Midbrain (tissue), 1 donor: ENCODE measurements at regions not wholly inside any gene's neighbourhood (a gene's known extent, or its start where the extent isn't known, plus 50 kb on each side); places are given as distances from the start of the nearest gene placed in this dataset.

ENCODE experiments used
- DNase-seq: peaks from one replicate; lab custom pipeline; 2025; lab: John Stamatoyannopoulos, UW

- no peak for DNase-seq
Observed at GRCh38 chr7:42758124-42758523, 153.7 kb downstream of the C7orf25 start.

- DNase-seq: no peak
Observed at GRCh38 chr7:42756841-42757240, 155.0 kb downstream of the C7orf25 start.

- no peak for DNase-seq
Observed at GRCh38 chr7:42753811-42754363, 158.0 kb downstream of the C7orf25 start.

GRCh38 chr7:42753367-42753766, 158.5 kb downstream of the C7orf25 start:
- peak; percentile 62 for DNase-seq

- DNase-seq: no peak
Observed at GRCh38 chr7:42750172-42750571, 161.7 kb downstream of the C7orf25 start.

DNA sequence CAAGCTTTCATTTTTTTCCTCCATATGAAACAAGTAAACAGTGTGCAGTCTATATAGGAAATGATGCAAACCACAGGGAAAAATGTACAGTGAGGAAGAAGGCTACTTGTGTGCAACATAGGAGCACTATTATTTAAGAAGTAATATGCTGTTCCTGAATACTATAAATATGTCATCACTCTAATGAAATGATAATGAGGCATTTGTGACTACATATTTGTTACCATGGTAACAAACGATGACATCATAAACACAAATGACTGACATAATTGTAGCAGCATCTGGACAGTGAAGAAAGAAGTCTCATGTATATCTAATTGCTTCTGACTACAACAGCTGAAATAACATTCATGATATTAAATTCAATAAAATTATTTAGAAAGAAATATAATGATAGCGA, 164.8 kb downstream of the C7orf25 start:
- no peak for DNase-seq

- DNase-seq: no peak
Observed at GRCh38 chr7:42746214-42746613, 165.7 kb downstream of the C7orf25 start.

DNA sequence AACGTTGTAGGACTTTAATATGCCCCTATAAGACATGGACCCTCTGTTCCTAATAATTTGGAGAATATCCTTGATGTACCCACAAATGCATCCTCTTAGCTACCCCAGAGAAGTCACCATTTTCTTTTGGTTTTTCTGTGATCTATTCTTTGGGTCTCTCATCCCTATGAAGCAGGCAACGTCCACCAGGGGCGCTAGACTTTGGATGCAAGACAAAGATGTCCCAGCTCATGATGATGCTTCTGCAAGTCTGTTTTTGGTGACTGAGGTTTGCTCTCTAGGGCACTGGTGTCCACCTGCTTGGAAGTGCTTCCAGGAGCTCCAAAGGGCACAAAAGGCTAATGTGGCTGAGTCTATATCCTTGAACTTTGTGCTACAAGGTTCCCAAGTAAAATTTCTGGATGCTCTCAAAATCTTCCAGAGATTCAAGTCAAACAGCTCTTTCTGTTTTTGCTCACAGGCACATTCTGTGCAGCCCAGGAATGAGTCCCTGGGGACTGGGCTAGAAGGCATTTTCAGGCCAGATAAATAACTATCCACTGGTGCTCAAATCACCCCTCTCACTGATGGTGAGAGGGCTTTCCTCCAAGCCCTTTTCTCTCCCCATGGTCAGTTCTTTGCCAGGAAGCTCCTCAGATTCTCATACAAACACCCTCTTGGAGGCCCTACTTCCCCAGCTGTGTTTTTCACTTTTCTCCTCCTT, 166.4 kb downstream of the C7orf25 start:
- DNase-seq: no peak

DNA sequence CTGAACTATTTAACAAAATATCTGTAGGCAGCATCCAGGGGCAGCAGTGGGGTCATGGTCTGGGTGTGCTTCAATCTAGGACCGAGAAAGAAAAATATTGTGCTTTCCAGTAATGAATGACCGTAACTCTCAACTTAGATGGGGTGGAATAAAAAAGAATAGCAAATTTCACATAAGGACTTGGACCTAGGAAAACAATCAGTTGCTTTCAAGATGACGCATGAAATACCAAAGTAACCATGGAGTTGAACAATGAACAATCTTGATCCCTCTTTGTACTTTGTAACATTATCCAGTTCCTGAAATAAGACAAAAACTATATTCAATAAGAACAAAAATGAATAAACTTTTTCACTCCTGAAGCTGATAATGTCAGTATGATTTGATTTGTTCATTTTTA, 167.1 kb downstream of the C7orf25 start:
- no peak for DNase-seq

GRCh38 chr7:42743077-42743858, 168.6 kb downstream of the C7orf25 start:
- no peak for DNase-seq

DNA sequence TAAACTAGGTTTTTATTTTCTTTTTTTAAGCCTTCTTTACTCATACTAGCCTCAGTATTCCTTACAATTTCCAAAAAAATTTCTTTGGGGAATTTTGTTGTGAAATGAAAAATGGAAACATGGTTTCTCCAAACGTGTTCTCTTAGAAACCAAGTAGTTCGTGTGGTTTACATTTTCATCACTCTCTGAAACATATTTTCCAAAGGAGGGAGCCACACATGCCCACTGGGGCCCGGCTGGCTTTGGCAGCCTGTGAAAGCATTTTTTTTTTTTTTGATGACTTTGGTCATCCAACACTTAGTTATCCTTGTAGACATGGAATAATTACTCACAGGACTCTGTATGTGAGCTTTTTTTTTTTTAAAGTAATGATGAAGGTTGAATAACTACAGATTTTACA, 169.6 kb downstream of the C7orf25 start:
- DNase-seq: no peak

DNA sequence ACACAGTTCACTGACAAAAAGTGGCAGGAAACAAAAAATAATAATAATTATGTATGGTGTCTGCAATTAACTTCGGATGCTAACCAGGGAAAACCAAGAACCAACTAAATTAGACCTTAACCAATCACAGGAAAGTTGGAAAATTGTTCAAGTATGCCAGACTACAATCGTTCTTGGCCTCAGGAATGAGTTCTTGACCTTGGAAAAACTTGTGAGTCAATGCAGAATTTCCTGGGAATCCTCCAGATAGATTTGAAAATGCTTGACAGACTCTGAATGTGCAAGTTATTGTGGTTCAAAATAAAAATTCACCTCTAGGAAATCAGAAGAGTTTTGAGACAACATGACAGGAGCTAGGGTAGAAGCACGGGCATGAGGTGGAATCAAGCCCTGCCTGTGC, 171.5 kb downstream of the C7orf25 start:
- DNase-seq: no peak

DNA sequence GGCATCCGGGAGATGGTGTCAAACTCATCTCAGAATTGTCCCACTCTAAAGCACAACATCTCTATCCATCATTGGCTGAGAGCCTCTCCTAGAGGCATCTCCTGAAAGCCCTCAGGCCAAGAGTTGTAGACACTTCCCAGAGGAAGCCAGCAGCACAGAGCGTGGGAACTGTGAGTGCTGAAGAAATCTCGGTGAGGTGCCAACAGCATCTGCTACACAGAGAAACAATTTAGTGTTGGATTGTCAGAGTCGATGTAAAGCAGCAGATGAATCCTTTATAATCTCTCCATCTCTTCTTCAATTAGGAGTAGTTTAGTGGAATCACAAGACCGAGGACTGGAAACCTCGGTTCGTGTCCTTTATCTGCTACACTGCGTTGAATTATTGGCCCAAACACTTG, 172.2 kb downstream of the C7orf25 start:
- DNase-seq: no peak

DNA sequence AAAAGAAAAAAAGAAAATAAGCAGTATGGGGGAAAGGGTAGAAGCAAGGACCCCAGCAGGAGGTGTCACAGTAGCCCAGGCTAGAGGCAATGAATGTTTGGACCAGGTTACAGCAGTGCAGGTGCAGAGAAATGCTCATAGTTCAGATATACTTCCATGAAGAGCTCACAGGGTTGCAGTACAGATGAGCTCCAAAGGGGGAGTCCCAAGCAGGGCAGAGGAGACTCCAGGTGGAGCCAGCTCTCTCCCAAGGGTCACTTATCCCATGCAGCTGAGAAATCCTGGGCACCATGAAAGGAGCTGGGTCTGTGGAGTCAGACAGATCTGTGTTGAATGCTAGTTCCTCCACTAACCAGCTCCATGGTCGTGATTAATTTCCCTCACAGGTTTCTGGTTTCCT, 174.9 kb downstream of the C7orf25 start:
- DNase-seq: no peak

DNA sequence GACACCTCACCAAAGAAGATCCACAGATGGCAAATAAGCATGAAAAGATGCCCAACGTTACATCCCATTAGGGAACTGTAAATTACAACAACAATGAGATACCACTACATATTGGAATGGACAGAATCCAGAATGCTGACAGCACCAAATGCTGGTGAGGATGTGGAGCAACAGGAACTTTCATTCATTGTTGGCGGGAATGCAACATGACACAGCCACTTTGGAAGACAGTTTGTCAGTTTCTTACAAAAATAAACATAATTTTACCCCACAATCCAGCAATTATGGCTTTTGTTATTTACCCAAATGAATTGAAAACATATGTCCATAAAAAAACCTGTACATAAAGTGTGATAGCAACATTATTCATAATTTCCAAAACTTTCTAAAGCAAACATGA, 176.8 kb downstream of the C7orf25 start:
- no peak for DNase-seq

DNA sequence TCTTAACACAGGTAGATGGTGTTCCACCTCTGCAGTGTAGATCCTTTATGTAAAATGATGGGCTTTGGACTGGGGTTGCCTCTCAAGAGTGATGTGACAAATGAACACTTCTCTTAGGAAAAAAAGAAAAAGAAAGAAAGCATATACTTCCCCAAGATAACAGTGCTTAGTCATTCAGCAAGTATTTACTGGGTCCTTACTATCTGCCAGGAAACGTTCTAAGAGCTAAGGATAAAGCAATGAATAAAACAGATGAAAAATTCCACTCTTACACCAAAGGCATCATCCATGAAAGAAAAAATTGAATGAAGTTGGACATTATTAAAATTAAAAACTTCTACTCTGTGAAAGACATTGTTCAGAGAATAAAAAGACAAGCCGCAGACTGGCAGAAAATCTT, 177.3 kb downstream of the C7orf25 start:
- no peak for DNase-seq

GRCh38 chr7:42733040-42733439, 178.8 kb downstream of the C7orf25 start:
- DNase-seq: no peak

DNA sequence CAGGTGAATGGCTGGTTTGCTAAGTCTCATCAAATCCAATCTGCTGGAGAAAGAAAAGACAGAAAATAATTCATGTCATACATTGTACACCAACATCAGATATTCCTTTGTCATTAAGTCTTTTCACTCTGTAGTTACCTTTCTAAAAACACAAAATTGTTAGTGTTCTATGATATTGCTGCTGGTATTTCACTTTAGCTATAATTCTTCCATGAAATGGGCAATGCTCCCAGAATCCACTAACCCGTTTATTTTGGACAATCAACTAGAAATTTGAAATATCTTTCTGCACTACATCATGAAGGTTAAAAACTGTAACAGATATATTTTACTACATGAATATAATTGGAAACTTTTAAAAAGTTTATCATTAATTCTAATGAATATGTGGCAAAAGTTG, 181.3 kb downstream of the C7orf25 start:
- no peak for DNase-seq

- DNase-seq: no peak
Observed at GRCh38 chr7:42729053-42729765, 182.7 kb downstream of the C7orf25 start.

DNA sequence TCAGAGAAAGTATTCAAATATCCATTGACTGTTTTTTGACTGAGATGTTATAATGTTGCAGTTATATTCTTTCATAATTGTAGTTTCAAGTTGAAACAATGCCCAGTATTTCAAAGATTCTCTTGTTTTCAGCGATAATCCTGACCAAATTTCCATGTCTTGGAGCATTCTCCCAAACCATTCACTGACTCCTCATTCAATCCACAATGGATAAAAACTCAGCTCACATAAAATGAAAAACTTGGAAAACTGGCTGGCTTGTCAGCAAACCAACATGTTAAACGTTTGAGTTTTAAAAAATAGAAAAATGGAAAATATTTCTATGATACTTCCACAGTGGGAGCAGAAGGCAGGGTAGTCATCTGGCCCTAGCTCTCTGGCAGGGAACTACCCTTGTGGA, 184.4 kb downstream of the C7orf25 start:
- DNase-seq: no peak

DNA sequence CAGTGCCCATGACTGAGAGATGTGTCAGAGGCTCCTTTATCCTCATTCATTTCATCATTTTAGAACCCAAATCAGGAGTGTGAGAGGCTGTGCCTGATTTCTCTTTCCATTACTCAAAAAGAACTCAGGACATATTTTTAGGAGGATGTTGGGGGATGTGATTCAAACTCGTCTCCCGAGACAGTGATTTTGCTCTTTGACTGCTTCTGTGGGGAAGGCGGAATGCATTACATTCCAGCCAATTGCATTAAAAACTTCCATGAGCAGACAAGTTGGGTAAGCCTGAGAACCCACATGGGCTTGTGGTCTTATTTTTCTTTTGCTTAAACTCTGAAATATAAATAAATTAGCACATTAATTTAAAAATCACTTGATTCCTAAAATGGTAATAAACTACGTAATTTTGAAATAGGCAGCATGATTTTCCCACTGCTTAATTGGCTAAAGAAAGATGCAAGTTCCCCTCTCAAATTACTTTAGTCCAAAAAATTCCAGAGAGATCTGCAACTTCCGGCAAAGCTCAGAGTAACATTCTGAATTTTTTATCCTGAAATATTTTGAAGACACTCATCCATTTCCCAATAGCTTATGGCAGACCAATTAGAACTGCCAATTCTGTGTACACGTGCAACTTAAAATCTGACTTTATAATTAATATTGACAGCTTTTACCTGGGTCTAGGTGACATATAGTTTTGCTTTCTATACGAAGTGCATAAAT, 185.6 kb downstream of the C7orf25 start:
- no peak for DNase-seq

DNA sequence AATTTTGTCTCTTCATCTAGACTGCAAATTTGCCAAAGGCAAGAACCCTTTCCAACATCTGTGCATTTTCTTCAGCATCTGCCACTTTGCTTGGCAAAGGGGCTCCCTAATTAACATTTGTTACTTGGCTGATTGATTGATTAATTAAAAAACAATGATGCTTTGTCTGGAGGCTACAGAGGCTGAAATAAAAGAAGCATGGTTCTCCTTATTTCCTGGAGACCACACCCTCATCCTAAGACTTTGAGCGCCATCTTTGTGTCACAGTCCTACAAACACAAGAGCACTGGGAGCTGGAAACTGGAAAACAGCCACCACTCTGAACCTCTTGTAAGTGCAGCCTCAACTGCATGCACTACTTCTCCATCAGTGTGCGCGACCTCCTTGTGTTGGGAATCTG, 189.2 kb downstream of the C7orf25 start:
- no peak for DNase-seq
